ENCODE measurements at regions not wholly inside any gene's neighbourhood (a gene's known extent, or its start where the extent isn't known, plus 50 kb on each side); places are given as distances from the start of the nearest gene placed in this dataset.

- no peak for TF ChIP-seq Cebpa-rat (IDR thresholded peaks at IDR 0.05)
- Histone ChIP-seq H3K4me1 (no peaks in the 10 kb centered on the region), H3K27me3 (no peaks in the 10 kb centered on the region), H3K36me3 (no peaks in the 10 kb centered on the region), H3K9ac (no peak overlapping the region), H3K27ac (no peak overlapping the region), H4K20me1 (no peaks in the 10 kb centered on the region), H3K4me3 (no peak overlapping the region), H3K4me2 (no peak overlapping the region), H3K9me3 (no peaks in the 10 kb centered on the region)
Measured at GRCh38 chr4:89665662-89666061, 171.3 kb downstream of the SNCA start.

DNA sequence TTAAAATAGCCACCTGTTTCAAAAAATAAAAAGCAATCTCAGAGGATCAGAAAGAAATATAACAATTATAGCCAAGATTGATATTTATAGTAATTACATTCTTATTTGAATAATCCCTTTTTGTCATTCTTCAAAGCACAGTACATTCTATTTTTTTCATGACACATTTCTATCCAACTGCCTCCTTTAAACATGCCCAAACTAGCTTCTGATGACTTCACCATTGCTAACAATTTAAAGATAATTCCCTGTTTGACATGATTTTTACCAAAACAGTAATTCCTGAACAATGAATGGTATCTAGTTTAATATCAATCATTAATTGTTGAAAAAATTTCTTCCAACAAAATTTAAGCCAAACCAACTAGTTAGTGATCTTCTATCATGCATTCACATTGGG lies 172.4 kb downstream of the SNCA start:
- TF ChIP-seq Cebpa-rat (IDR thresholded peaks at IDR 0.05) = no peak
- Histone ChIP-seq H3K4me1 (no peaks in the 10 kb centered on the region), H3K27me3 (no peaks in the 10 kb centered on the region), H3K27ac (no peak overlapping the region), H3K9ac (no peak overlapping the region), H3K4me2 (no peak overlapping the region), H3K9me3 (no peaks in the 10 kb centered on the region), H3K4me3 (no peak overlapping the region), H3K36me3 (no peaks in the 10 kb centered on the region), H4K20me1 (no peaks in the 10 kb centered on the region)

GRCh38 chr4:89661173-89661899 lies 175.6 kb downstream of the SNCA start:
- Histone ChIP-seq H3K4me2 (no peak overlapping the region), H3K27me3 (no peaks in the 10 kb centered on the region), H4K20me1 (no peaks in the 10 kb centered on the region), H3K4me1 (no peaks in the 10 kb centered on the region), H3K9ac (no peak overlapping the region), H3K9me3 (no peaks in the 10 kb centered on the region), H3K4me3 (no peak overlapping the region), H3K36me3 (no peaks in the 10 kb centered on the region), H3K27ac (no peak overlapping the region)
- TF ChIP-seq Cebpa-rat (IDR thresholded peaks at IDR 0.05) = no peak

DNA sequence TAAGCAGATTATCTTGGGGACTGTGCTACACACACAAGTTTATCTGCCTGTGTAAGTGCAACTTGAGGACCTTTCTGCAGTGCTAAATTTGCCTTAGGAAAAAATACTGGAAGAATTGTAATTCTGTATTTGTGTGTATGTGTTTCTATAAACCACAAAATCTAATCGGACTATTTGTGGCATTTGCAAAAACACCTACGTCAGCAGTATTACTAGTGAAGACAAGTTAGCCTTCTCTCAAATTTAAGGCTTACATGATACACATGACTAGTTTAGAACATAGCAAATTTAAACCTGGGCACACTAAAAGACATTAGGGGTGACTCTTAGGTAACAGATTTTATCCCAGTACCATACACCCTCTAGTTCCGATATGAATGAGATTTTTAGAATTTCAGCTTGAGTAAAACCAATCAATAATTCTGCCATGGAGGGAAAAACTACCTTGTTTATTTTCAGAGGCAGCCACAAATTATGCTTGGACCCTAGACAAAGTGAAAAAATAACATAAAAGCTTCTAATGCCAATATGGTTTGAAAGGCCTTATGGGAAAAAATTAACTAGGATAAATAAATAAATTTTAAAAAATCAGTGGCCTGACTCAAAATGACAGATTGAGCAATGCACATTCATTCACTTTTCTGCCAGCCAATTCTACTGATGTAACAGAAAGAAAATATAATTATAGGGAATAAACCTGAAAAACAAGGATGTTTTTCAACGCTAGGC lies 176.4 kb downstream of the SNCA start:
- H4K20me1 ChIP-seq = no peaks in the 10 kb centered on the region
- no peak overlapping the region for H3K4me2 ChIP-seq
- no peak overlapping the region for H3K4me3 ChIP-seq
- H3K4me1 ChIP-seq = no peaks in the 10 kb centered on the region
- no peaks in the 10 kb centered on the region for H3K36me3 ChIP-seq
- no peaks in the 10 kb centered on the region for H3K27me3 ChIP-seq
- no peak overlapping the region for H3K27ac ChIP-seq
- H3K9ac ChIP-seq = no peak overlapping the region
- TF ChIP-seq Cebpa-rat (IDR thresholded peaks at IDR 0.05) = no peak
- H3K9me3 ChIP-seq = no peaks in the 10 kb centered on the region

DNA sequence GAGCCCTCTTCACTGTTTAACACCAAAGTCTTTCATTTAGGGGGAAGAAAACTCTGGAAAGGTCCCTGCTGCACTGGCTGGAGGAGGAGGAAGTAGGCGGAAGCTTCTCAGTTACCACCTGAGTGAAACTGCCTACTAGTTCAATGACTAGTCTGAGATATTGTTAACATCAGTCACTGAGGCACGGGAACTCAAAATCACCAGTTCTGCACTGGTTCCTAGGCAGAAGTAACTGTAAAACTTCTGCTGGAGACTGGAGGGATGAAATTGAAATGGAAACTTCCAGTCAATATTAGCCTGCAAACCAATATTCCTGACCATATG lies 178.3 kb downstream of the SNCA start:
- H3K27me3 ChIP-seq = no peaks in the 10 kb centered on the region
- H3K36me3 ChIP-seq = no peaks in the 10 kb centered on the region
- no peaks in the 10 kb centered on the region for H4K20me1 ChIP-seq
- no peak for TF ChIP-seq Cebpa-rat (IDR thresholded peaks at IDR 0.05)
- H3K4me2 ChIP-seq = no peak overlapping the region
- no peak overlapping the region for H3K4me3 ChIP-seq
- no peaks in the 10 kb centered on the region for H3K4me1 ChIP-seq
- no peak overlapping the region for H3K27ac ChIP-seq
- no peaks in the 10 kb centered on the region for H3K9me3 ChIP-seq
- H3K9ac ChIP-seq = no peak overlapping the region

- no peak overlapping the region for H3K4me2 ChIP-seq
Measured at GRCh38 chr4:89657931-89658700, 178.8 kb downstream of the SNCA start.

GRCh38 chr4:89653012-89653411 lies 183.9 kb downstream of the SNCA start:
- no peaks in the 10 kb centered on the region for H3K36me3 ChIP-seq
- H3K9ac ChIP-seq = no peak overlapping the region
- no peaks in the 10 kb centered on the region for H3K4me1 ChIP-seq
- TF ChIP-seq Cebpa-rat (IDR thresholded peaks at IDR 0.05) = no peak
- no peaks in the 10 kb centered on the region for H3K9me3 ChIP-seq
- H3K4me3 ChIP-seq = no peak overlapping the region
- H4K20me1 ChIP-seq = no peaks in the 10 kb centered on the region
- H3K27me3 ChIP-seq = no peaks in the 10 kb centered on the region
- H3K27ac ChIP-seq = no peak overlapping the region
- no peak overlapping the region for H3K4me2 ChIP-seq

More at GRCh38 chr4:89657931-89658700, 178.8 kb downstream of the SNCA start:
- no peak for TF ChIP-seq Cebpa-rat (IDR thresholded peaks at IDR 0.05)
- H3K27ac ChIP-seq = no peak overlapping the region
- H4K20me1 ChIP-seq = no peaks in the 10 kb centered on the region
- no peak overlapping the region for H3K4me3 ChIP-seq
- no peaks in the 10 kb centered on the region for H3K9me3 ChIP-seq
- H3K36me3 ChIP-seq = no peaks in the 10 kb centered on the region
- H3K4me1 ChIP-seq = no peaks in the 10 kb centered on the region
- H3K9ac ChIP-seq = no peak overlapping the region
- H3K27me3 ChIP-seq = no peaks in the 10 kb centered on the region

GRCh38 chr4:89645482-89645881 lies 191.5 kb downstream of the SNCA start:
- no peaks in the 10 kb centered on the region for H3K27me3 ChIP-seq
- H3K9me3 ChIP-seq = no peaks in the 10 kb centered on the region
- H3K9ac ChIP-seq = no peak overlapping the region
- H3K4me3 ChIP-seq = no peak overlapping the region
- TF ChIP-seq Cebpa-rat (IDR thresholded peaks at IDR 0.05) = no peak
- H3K4me2 ChIP-seq = no peak overlapping the region
- no peaks in the 10 kb centered on the region for H3K36me3 ChIP-seq
- no peaks in the 10 kb centered on the region for H3K4me1 ChIP-seq
- no peaks in the 10 kb centered on the region for H4K20me1 ChIP-seq
- H3K27ac ChIP-seq = no peak overlapping the region

DNA sequence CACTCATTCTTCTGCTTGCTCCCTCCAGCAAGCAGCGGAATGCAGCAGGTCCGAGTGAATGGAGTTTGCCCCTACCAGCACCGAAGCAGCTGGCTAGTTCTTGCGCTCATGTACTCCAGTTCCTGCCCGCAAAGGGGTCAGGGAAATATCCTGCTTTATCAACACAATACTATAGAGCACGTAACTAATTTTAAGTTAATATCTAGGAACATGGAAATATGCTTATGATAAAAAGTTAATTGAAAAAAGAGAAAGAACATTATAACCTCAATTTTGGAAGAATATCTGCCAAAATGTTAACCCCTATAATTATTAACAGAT lies 195.6 kb downstream of the SNCA start:
- no peak for TF ChIP-seq Cebpa-rat (IDR thresholded peaks at IDR 0.05)
- H3K4me1 ChIP-seq = no peaks in the 10 kb centered on the region
- H3K4me3 ChIP-seq = no peak overlapping the region
- no peak overlapping the region for H3K9ac ChIP-seq
- no peaks in the 10 kb centered on the region for H3K27me3 ChIP-seq
- H3K36me3 ChIP-seq = no peaks in the 10 kb centered on the region
- H4K20me1 ChIP-seq = no peaks in the 10 kb centered on the region
- H3K27ac ChIP-seq = no peak overlapping the region
- no peaks in the 10 kb centered on the region for H3K9me3 ChIP-seq
- no peak overlapping the region for H3K4me2 ChIP-seq
